GM21528 (cell line): ENCODE measurements at regions not wholly inside any gene's neighbourhood (a gene's known extent, or its start where the extent isn't known, plus 50 kb on each side); places are given as distances from the start of the nearest gene placed in this dataset.
"Not testable (repeated sequence)": the region's sequence is repeated elsewhere in the genome, so short reads cannot be mapped to it uniquely, and the experiment has no call there.

Experiments
- ATAC-seq: cut with Tn5 transposase; IDR thresholded peaks from one replicate; pipeline ENCODE4 v1.9.1; 2021; ENCODE audit warnings: mild to moderate bottlenecking, moderate library complexity; ENCODE audit not compliant: unreplicated experiment, low FRiP score

GRCh38 chr6:8624665-8625064 lies 189.3 kb upstream of the SLC35B3 start:
- ATAC-seq: no peak

DNA sequence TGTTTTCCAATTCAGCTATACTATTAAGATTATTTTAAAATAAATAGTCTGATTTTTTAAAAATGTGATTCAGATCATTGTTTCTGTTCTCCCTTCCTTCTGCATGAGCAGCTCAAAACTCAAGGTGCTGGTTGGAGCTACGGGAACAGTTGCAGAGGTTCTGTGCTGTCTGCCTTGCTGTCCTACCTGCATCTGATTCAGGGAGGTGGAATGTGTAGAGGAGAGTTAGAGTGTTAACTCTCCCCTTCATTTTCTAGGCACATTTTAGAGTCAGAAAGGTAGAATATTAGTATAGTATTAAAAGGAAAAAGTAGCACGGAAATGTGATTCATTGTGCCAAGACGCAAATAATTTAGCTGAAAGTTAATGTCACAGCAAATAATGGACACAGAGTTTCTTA lies 188.1 kb upstream of the SLC35B3 start:
- ATAC-seq: no peak

DNA sequence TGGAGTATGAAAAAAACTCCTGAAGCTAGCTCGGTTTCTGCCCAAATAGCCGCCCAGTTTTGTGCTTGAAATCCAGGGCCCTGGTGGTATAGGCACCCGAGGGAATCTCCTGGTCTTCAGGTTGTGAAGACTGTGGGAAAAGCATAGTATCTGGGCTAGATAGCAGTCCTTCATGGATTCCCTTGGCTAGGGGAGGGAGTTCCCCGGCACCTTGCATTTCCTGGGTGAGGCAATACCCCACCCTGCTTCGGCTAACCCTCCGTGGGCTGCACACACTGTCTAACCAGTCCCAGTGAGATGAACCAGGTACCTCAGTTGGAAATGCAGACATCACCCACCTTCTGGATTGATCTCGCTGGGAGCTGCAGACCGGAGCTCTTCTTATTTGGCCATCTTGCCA lies 184.5 kb upstream of the SLC35B3 start:
- no peak for ATAC-seq

DNA sequence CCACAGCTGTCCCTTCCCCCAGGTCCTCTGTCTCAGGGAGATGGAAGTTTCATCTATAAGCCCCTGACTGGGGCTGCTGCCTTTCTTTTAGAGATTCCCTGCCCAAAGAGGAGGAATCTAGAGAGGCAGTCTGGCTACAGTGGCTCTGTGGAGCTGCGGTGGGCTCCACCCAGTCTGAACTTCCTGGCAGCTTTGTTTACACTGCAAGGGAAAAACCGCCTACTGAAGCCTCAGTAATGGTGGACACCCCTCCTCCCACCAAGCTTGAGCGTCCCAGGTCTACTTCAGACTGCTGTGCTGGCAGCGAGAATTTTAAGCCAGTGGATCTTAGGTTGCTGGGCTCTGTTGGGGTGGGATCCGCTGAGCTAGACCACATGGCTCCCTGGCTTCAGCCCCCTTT lies 184.1 kb upstream of the SLC35B3 start:
- not testable (repeated sequence) for ATAC-seq

- no peak for ATAC-seq
Measured at GRCh38 chr6:8608737-8609136, 173.4 kb upstream of the SLC35B3 start.

DNA sequence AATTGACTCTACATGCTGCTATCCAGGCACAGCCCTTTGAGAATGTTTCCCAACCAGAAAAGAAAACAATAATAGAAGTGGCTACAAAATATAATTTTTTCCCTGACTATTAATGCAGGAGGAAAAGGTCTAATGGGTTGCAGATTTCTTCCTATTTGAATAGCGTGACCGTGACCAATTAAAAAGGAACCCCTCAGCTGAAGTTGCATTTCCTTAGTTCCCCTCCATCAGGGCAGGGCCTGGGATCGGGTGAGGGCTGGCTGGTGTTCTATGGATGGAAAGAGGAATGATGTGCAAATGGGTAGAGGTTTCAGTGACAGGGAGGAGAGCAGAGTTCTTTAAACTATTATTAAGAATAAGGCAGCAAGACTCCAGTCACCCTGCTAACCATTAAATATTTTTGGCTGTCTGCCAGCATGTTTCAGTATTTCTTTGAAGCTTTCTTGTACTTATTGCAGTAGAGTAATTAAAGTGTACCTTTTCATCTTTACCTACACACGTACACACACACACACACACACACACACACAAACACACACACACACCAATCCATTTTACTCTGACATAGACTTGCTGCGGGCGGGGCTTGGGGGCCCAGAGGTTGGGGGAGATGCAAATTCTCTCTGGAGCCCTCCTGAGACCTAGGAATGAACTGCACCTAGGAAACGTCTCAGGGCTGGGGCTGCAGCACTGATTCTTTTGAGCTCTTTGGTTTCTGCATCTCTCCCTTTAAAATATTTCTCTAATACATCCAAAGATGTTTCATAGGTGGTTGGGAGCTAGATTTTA lies 154.8 kb upstream of the SLC35B3 start:
- ATAC-seq: no peak

DNA sequence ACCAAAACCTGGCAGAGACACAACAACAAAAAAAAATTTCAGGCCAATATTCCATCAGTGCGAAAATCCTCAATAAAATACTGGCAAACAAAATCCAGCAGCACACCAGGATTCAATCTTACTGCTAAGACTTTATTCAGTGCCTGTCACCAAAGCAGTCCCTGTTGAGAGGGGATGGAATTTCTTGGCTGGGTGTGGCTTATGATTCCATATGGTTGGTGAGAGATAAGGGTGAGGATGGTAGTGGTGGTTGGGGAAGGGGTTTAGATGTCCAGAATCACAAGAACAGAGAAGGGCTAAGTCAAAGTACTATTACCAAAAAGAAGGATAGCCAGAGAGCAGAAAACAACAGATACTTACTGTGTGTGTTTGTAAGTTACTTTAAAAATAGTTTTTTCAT lies 152.8 kb upstream of the SLC35B3 start:
- ATAC-seq: no peak

GRCh38 chr6:8583291-8583690 lies 147.9 kb upstream of the SLC35B3 start:
- ATAC-seq: no peak

GRCh38 chr6:8579372-8579771 lies 144.0 kb upstream of the SLC35B3 start:
- no peak for ATAC-seq

DNA sequence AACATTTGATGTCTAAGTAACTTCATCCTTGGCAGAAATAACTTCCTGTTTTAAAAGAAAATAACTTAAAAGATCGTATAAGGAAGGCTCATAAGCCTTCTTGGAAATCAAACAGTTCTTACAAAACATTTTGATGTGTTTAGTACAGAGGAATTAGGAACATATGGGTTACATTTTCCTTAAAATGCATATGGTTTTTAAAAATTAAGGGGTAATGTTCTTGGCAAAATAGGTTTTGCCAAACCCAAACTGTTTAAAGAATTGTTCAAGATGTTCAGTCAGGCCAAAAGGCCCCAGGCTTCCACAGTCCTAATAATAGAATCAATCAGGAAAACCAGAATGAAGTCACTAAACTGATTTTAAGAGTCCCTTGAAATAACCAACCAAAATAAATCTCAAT lies 142.7 kb upstream of the SLC35B3 start:
- ATAC-seq: no peak

DNA sequence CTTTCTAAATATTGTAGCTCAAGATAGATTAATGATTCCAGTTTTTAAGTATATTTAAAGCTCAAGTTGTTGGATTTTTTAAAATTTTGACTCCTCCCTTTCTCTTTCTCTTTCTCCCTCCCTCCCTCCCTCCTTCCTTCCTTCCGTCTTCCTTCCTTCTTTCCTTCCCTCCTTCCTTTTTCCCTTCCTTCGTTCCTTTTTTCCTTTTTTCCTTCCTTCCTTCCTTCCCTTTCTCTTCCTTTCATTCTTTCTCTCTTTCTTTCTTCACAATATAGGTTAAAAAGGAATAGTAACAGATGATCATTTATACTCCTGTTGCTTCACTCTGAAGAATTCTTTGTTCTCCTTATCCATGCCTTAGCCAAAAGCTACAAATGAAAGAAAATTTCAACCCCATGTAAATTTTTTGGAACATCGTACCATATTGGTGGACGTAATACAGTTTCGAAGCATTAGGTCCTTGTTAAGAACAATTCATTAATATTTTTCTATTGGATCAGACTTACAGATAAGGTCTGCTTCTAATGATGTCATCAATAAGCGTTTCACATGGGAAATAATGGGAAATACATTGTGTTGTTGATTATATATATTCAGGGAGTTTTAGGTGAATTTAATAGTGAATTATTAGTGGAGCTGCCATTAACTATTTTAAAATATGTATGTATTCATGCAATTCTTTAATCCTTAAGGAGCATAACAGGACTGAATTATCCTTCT lies 139.6 kb upstream of the SLC35B3 start:
- no peak for ATAC-seq

GRCh38 chr6:8574311-8574710 lies 139.0 kb upstream of the SLC35B3 start:
- no peak for ATAC-seq

DNA sequence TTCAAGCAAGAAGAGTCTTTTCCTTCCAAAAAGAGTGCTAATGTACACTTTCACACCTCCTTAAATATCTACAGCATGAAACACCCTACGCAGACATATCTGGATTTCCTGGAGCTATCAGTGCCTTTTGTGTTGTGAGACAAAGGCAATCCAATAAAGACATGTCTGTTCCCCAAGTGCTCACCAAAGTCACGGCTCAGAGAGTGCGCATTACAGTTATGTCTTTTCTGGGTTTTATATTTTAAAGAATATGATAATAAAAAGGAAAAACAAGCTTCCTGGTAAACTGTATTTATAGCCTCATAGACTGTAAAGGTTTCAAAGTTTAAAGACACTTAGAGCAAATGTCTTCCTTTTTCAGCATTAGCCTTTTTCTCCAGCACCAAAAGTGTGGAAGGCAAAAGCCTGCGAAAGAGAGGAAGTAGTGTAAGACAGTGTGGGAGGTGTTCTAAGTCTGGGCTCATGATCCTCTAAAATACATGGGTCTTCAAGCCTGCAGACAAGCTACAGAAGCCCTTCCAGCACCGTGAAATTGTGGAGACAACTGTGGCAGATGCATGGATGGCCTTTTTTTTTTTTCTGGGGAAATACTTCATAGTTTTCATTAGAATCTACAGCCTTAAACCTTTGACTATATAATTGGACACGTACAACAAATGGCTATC lies 135.0 kb upstream of the SLC35B3 start:
- ATAC-seq: no peak

DNA sequence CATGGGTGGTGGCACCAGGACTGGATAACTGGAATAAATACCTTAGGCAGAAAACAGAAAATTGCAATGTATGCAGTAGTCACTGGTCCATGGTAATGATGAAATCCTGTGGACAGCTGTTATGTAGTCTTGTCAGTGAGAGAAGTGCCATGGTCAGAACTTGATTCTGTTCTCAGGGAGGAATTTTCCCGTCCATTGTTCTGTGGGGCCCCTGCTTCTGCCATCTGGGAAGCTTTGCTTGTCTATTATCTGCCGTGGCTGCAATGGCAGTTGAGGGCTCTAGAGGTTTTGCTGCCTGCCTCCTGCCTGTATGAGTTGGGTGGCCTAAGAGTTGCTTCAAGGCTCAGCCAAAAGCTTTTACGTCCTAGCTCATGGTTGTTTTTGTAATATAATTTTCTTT lies 126.8 kb upstream of the SLC35B3 start:
- no peak for ATAC-seq

DNA sequence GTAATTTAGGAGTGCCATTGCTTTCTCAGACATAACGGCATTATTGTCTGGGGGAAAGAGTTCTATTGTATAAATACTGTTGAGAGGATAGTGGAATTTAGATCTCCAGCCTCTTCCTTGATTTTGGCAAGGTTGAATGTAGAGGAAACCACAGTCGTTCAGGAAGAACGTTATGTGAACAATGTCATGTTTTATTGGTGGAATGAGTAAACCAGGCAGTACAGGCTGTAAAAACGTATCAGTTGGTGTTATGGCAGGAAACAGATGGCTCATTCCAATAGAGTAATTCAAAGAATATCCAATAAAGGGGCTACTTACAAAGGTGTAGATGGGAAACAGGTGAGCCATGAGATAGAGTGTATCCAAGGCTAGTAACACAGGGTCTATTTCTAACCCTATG lies 123.6 kb upstream of the SLC35B3 start:
- no peak for ATAC-seq

DNA sequence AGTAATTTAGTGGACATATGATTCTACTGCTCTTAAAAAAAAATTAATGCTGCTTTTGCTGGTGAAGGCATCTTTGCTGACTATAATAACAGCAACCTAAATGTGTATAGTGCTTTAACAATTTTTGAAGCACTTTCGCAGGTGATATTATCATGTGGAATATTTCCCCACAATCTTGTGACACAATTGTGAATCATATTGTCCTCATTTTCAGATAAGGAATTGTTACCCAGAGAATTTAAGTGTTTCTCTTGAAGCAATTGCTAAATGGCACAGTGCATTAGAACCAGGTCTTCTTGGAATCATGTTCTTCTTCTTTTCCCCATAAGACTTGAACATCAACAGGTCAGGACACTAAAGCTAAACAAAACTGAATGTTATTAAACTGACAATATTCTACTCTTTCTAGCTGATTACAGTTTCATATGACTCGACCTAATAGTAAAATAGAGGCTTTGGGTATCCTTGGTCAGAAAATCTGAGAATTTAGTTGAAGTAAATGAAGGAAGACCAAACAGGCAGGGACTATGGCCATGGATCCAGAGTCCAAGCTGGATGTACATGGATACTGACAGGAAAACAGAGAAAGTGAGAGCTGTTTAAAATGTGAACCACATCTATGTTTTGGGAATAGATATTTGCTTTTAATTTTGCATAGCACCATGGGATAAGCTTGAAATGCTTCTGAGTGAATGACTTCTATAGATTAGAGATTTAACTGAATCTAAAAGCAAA lies 121.8 kb upstream of the SLC35B3 start:
- no peak for ATAC-seq

- no peak for ATAC-seq
Measured at GRCh38 chr6:8556370-8557013, 121.1 kb upstream of the SLC35B3 start.

- no peak for ATAC-seq
Measured at GRCh38 chr6:8551993-8552392, 116.6 kb upstream of the SLC35B3 start.

- ATAC-seq: no peak
Measured at GRCh38 chr6:8551386-8551785, 116.0 kb upstream of the SLC35B3 start.

GRCh38 chr6:8549074-8549790 lies 113.9 kb upstream of the SLC35B3 start:
- ATAC-seq: no peak
